ENCODE measurements at regions not wholly inside any gene's neighbourhood (a gene's known extent, or its start where the extent isn't known, plus 50 kb on each side); places are given as distances from the start of the nearest gene placed in this dataset.
"Not testable (repeated sequence)": the region's sequence is repeated elsewhere in the genome, so short reads cannot be mapped to it uniquely, and the experiment has no call there.

- DNase-seq (ENCODE audit: low spot score) = no peak
Observed at GRCh38 chr6:140036196-140036595, 661.7 kb upstream of the CITED2 start.

GRCh38 chr6:140032189-140032588 lies 657.7 kb upstream of the CITED2 start:
- no peak for DNase-seq (ENCODE audit: low spot score)

- no peak for DNase-seq (ENCODE audit: low spot score)
Observed at GRCh38 chr6:140029551-140029950, 655.1 kb upstream of the CITED2 start.

GRCh38 chr6:140027219-140027618 lies 652.8 kb upstream of the CITED2 start:
- DNase-seq (ENCODE audit: low spot score) = no peak

- DNase-seq (ENCODE audit: low spot score) = no peak
Observed at GRCh38 chr6:140026546-140026945, 652.1 kb upstream of the CITED2 start.

GRCh38 chr6:140025171-140025570 lies 650.7 kb upstream of the CITED2 start:
- DNase-seq (ENCODE audit: low spot score) = no peak

- no peak for DNase-seq (ENCODE audit: low spot score)
Observed at GRCh38 chr6:140020207-140020791, 645.9 kb upstream of the CITED2 start.

- DNase-seq (ENCODE audit: low spot score) = no peak
Observed at GRCh38 chr6:140018588-140018987, 644.1 kb upstream of the CITED2 start.

GRCh38 chr6:140017470-140017869 lies 643.0 kb upstream of the CITED2 start:
- DNase-seq (ENCODE audit: low spot score) = no peak

GRCh38 chr6:140012150-140012549 lies 637.7 kb upstream of the CITED2 start:
- no peak for DNase-seq (ENCODE audit: low spot score)

- no peak for DNase-seq (ENCODE audit: low spot score)
Observed at GRCh38 chr6:140011537-140011936, 637.1 kb upstream of the CITED2 start.

- no peak for DNase-seq (ENCODE audit: low spot score)
Observed at GRCh38 chr6:140009286-140009685, 634.8 kb upstream of the CITED2 start.

- no peak for DNase-seq (ENCODE audit: low spot score)
Observed at GRCh38 chr6:140007525-140007924, 633.1 kb upstream of the CITED2 start.

- no peak for DNase-seq (ENCODE audit: low spot score)
Observed at GRCh38 chr6:140003217-140003616, 628.8 kb upstream of the CITED2 start.

- no peak for DNase-seq (ENCODE audit: low spot score)
Observed at GRCh38 chr6:140002396-140003022, 628.1 kb upstream of the CITED2 start.

GRCh38 chr6:140001821-140002341 lies 627.4 kb upstream of the CITED2 start:
- DNase-seq (ENCODE audit: low spot score) = no peak

- no peak for DNase-seq (ENCODE audit: low spot score)
Observed at GRCh38 chr6:140001005-140001404, 626.6 kb upstream of the CITED2 start.

GRCh38 chr6:139999661-140000060 lies 625.2 kb upstream of the CITED2 start:
- DNase-seq (ENCODE audit: low spot score) = not testable (repeated sequence)

- not testable (repeated sequence) for DNase-seq (ENCODE audit: low spot score)
Observed at GRCh38 chr6:139998478-139998877, 624.0 kb upstream of the CITED2 start.

- no peak for DNase-seq (ENCODE audit: low spot score)
Observed at GRCh38 chr6:139996253-139996834, 621.9 kb upstream of the CITED2 start.

GRCh38 chr6:139994998-139995397 lies 620.5 kb upstream of the CITED2 start:
- DNase-seq (ENCODE audit: low spot score) = no peak

- no peak for DNase-seq (ENCODE audit: low spot score)
Observed at GRCh38 chr6:139990856-139991465, 616.5 kb upstream of the CITED2 start.

Measured in CD4-positive, alpha-beta T cell treated with Interleukin-2 at 100 ng/mL for 4 hours (primary cell).